HS-5 (cell line): ENCODE measurements at regions not wholly inside any gene's neighbourhood (a gene's known extent, or its start where the extent isn't known, plus 50 kb on each side); places are given as distances from the start of the nearest gene placed in this dataset.

Experiments used
- DNase-seq: peaks from one replicate; pipeline ENCODE4 v3.0.0-alpha.2; 2012; ENCODE audit warnings: low read depth

DNA sequence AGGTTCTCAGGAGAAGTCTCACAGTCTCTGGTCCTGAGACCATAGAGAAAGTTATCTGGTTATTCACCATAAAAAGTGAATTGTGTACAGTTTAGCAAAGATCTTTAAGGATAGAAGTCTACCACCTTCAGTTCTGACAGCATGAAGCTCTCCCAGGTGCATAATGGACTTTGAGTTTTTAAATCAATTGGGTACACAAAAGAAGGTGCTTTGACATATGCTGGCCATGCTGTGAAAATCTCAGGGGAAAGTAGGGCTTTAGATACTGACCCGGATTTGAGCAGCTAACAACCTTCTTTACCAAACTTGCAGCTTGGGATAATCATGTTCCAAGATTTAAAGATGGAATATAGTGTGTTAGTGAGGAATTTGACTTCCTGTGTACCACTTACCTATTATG is 264.2 kb downstream of the ZSWIM6 start:
- no peak for DNase-seq

DNA sequence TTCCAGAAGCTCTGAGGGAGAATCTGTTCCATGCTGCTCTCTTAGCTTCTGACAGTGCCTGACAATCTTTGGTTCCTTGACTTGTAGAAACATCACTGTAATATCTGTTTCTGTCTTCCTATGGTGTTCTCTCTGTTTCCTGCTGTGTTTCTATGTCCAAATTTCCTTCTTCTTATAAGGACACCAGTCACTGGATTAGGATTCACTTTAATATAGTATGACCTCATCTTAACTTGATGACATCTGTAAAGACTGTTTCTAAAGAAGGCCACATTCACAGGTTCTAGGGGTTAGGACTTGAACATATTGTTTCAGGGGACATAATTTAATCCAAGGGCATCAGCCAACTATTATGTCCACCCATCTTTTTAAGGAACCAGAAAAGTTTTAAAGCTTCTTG is 265.6 kb downstream of the ZSWIM6 start:
- no peak for DNase-seq

DNA sequence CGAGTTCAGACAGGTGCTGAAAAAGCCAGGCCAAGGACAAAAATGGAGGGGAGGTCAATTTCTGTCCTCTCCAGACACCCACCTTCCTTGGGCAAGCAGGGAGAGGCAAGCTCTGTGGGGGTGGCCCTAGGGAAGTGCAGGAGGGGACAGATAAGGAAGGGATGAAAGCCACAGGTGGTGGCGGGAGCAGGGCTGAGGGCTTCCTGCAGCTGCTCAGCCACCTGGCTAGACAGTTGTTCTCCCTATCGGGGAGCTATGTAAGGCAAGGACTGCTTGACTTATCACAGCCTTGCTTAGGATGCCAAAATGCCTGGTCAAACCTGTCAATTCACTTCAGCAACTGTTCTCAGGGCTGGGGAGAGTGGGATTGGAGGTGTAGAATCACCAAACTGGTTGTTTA is 266.1 kb downstream of the ZSWIM6 start:
- DNase-seq = no peak

DNA sequence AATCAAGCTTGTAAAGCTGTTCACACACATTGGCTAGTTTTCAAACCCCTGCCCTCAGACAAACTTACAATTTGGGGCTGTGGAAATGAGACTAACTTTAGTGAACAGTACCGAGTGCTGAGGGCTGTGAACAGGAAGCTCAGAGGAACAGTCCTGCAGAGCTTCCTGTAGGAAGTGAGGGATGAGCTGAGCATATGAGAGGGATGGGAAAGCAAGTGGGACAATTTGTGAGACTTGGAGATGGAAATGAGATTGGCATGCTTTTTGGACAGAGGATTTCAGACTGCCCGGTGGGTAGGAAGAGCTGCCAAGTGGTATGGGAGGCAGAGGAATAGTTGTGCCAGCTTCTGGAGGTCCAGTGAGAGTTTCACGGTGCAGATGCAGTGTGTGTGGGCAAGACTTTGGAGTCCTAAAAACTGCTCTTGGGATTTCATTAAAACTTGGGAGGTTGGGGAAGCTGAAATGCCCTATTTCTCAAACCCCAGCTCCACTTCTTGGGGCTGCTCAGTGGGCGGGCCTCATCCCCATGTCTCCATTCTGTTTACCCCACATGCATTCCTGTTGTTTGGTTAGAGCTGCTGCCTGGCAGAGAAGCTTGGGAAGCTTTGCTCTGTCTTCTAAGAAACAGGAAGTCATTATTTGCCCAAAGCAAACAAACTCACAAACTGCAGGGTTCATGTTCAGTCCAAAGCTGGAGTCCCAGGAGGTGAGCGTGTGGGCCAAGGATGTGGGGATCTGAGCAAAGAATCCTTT is 267.5 kb downstream of the ZSWIM6 start:
- DNase-seq = no peak

DNA sequence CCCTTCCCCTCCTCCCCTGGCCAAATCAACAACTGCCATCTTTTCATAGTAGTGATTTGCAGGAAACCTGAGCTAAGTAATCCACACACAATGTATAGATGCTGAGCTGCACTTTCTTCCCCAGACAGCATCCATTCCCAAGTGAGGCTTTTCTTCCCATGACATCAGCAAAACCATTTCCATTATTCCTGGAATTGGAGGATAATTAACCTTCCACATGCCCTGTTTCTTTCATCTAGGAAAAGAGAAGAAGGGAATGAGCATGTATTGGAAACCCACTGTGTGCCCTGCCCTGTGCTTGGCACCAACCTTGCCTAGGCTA is 268.0 kb downstream of the ZSWIM6 start:
- no peak for DNase-seq

DNA sequence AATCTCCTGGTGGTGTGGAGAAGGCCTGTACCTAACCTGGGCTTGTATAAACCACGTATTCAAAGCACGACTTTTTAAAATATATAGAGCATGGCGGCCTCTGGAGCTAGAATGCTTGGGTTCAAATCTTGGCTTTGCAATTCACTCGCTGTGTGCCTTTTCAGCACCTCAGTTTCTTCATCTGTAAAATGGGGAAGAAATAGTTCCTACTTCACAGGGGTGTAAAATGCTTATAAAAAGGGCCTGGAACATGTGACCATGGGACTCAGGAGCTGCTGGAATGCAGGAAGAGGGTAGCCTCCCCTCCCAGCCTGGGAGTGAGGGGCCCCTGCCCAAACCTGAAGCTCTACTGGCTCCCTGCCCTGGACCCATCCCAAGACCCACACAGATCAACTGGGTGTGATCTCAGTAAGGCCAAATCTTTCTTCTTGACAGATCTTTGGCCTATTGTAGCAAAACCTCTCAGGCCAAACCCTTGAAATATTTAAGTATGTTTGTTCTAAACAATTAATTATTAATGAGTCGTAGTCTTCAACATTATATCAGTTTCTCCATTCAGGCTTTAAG is 269.0 kb downstream of the ZSWIM6 start:
- DNase-seq = no peak

DNA sequence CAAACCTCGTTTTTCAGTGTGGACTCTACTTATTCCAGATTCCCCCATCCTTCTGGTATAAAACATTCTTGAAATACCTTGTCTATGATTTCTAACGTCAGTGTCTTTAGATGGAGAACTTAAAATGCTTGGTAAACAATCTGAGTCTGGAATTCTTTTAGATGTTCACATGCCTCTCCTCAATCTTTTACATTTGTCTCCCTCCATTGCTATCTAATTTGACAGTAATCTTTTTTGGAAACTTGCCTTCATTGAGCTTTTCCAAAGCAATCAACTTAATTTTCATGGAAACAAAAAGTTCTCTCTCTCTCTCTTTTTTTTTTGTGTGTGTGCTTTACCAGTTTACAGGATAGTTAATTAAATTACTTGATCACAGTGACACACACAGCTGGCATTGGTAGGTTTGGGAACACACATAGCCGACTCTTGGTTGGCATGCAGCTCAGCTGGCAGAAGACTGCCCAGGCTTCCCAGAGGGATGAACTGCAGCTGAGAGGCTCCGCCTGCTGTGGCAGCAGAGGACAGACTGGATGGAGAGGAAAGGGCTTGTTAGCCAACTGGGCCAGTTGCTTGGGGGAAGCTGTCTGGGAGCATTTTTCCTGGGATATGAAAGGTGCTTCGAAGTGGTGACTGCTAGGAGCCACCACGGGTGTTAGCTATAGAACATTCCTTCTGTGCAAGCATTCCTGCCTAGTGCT is 271.3 kb downstream of the ZSWIM6 start:
- DNase-seq = no peak

DNA sequence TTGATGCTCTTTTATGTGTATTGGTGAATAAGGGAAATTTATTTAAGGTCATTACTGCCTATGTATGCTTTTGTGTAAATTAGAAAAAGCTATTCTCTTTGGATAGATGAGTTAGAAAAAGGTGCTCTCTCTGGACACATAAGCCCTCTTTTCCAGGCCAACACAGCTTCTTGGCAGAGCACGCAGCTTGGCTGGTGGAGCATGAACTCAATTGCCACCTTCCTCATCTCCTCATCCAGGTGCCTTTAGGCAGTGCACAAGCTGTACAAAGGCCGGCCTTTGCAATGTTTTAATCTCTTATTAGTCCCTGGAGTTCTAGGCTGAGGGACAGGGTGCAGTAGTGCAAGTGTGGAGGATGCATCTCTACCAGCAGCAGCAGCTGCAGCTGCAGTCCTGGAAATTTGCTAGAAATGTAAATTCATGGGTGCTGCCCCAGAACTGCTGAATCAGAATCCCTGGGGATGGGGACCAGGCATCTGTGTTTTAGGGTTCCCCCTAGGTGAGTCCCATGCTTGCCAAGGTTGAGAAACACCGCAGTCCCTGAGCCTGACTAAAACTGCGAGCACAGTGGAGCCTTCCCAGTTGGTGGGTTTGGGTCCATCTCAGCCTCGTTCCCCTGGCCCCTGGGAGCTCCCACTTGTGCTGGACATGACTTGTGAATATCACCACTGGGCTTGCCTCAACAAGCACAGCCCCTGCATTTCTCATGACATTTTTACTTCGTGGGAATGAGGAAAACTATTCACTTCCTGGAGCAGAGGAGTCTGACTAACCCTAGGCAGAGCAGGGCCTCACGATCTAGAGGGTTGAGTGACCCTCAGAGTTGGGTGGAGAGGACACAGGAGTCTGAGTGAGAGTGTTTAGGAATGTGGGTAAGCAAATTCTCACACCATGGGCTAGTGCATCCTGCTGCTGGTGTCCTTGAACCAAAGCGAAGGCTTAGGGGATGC is 272.3 kb downstream of the ZSWIM6 start:
- DNase-seq = no peak

DNA sequence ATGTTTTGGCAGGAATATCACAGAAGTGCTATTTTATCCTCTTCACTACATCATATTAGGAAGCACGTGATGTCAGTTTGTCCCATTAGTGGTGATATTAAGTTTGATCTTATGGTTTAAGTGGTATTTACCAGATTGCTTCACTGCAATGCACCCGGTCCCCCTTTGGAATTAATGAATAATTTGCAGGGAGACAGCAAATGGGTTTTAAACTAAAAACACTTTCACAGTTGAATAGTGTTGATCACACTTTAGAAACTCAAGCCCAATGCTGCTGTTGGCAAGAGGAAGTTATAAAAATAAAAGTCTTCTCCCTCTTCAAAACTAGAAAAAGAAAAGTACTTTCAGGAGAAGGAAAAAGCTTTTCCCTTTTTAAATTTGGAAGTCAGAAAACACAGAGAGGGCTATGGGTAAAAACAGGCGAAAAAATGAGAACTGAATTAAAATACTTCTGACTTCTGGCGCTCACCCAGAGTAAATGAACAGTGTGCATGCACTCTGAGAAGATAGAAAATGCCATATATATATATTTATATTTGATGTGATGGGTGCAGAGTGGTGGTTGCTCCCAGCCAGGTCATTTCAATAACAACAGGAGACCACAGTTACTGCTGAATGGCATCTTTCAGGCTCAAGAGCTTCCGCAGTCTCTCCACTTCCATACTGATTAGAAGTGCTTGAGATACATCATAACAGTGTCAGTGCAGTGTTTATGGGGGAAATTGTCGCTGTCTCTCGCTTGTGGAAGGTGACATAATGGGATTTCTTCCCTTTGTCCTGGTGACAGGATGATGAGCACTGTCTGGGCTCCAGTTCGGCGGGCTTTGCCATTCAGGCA is 278.0 kb downstream of the ZSWIM6 start:
- DNase-seq = no peak

DNA sequence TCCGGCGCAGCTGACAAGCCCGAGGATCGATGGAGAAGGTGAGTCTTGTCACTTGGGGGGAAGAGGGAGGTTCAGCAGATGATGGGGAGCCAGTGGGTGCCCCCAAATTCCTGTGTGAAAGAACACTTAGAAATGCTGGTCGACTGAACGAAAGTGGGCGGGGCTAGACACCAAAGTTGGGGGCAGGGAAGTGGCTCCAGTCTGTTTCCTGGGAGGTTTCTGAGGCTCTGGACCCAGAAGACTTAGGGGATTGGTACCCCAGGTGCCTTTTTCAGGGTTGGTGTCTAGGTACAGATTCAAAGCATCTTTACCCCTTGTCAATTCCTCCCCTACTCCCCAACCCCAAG is 278.6 kb downstream of the ZSWIM6 start:
- DNase-seq = no peak

DNA sequence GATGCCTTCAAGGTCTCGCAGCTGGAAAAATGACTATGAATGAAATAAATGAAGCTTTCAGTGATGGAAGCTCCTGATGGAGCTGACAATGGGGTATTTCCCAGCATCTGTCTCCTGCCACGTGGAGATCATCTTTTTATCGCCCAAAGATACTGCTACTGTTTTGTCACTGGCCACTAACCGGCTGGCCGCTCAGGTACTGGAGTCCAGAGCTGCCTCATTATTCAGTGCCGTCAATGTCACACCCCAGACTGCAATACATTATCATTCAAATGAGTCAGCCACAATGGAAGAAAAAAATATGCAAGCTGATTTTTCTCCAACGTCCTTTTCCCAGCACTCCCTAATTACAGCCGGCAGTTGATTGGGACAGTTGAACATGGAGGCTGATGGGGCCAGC is 280.4 kb downstream of the ZSWIM6 start:
- no peak for DNase-seq

DNA sequence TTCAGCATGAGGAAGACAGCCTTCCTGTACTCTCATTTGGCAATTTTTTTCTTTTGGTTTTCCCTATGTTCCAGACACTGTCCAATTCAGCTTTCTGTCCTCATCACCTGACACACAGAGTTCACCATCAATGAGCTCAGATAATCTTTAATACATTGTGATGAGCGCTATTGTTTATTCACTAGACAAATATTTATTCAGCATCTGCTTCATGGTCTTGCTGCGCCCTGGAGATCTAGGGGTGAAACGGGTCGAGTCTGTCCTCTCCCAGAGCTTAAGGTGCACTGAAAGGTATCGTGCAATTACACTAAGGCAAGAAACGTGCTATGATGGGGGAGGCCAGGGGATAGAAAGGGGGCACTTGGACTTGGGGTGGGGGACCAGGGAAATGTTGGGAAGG is 281.6 kb downstream of the ZSWIM6 start:
- no peak for DNase-seq

DNA sequence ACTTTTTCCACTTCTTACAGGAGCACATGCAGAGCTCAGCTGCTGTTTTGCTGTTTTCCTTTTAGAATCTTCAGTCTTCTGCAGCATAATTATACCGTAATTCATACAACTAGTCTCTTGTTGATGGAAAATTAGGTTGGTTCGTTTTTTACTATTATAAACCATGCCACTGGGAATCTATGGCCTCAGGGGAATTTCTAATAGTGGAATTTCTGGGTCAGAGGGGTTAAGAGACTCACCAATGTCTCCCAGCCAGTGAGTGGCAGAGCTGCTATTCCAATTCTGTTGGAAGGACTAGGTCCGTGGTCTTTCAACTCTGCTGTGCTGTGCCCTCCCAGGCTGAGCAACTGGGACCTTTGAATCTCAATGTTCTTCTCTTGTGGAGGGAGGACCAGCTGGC is 282.5 kb downstream of the ZSWIM6 start:
- no peak for DNase-seq

DNA sequence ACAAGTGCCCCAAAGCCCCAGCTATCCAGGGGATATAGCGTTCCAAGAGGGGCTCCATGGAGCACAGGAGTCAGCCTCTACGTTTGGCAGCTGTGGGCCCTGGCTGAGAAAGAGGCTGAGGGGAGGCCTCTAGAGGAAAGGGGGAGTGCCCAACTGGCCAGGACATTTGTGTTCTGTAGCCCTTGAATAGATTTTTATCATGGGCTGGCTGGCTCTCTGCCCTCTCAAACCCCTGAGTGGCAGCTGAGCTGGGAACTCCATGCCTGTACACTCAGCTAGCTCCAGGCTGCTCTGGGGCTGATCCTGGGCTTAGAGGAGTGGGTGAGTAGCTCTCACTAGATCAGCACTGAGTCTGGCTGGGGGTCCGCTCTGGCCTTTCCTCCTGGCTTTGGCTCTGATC is 285.0 kb downstream of the ZSWIM6 start:
- DNase-seq = no peak

DNA sequence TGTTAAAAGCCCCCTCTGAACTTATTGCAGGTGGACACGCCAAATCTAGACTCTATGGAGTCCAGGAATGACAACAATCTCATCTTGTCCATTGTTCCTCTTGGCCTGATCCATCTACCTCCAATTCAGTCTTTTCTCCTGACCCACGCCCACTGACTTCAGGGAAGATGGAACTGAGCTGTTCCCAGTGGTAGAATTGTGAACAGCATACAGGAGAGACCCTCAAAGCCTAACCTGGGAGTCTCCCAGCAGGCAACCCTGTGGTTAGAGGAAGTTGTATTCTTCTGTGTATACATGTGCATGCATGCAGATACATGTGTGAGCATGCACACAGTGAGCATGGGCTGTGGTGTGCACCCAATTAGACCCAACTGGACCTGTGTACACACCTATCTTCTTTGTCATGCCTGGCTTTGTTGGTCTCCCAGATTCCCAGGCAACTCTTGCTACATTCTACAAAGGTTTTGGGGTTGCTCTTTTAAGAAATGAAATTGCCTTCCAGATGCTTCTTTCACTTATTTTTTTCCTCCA is 286.0 kb downstream of the ZSWIM6 start:
- no peak for DNase-seq

DNA sequence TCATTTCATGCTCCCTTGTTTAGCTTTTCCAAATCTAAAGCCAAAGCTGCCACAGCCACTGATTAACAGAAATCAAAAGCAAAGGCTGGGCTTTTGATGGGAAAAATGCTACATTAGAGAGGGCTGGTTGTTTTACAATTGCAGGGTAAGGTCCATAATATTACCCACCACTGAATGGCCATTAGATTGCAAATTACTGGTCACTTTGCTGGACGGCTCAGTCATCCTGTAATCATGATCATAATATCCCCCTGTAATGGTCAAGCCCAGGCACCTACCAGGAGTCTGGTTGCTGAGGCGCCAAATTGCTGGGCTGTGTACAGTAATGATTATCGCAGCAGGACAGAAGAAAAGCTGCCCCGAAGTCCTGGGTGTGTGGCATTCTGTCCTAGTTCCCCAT is 286.5 kb downstream of the ZSWIM6 start:
- no peak for DNase-seq

DNA sequence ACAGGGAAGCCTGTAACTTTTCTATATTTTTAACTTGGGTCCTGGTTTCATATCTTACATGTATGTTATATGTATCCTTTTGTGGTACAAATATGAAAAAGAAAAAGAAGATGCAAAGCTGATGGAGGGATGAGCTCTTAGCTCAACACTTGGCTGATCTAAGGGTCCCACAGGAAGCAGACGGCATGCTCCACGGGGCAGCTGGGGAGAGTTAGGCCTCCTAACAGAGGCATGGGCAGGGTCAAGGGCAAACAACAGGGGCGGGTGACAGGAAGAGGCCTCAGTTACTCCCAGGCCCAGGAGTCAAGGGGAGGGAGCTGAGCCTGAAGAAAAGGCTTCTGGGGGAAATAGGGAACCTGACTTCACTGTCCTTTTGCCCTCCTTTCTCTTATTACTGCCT is 287.2 kb downstream of the ZSWIM6 start:
- no peak for DNase-seq

DNA sequence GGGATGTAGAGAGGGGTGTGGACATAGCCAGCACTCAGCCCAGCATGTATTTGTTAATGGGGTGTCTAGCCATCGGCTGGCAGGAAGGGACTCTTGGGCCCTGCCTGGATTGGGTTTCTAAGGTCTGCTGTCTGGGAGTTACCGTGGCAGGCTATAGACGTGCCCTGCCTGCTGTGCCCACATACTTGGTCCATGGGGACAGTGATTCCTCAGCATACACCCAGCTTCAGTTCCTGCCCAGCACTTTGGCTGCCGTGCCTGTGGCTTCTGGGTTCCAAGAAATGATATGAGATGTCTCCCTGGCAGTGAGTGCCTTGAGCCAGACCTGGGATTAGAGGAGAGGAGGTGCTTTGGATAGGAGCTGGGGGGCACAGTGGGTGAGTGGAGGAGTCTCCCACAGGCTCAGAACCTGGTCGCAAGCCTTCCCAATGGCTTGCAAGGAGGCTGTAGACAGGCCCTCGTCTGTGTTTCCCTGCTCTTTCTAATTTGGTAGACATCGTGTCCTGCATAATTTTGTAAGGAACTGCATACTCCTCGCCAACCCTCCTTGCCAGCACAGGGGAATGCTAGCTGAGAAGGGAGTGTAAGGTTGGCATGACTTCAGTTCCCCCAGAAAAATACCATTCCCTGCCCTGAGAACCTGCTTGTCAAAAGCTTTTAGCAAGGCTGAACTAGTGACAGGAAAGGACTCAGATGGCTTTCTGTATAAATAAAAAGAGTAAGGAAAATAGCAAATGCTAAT is 287.9 kb downstream of the ZSWIM6 start:
- DNase-seq = no peak

DNA sequence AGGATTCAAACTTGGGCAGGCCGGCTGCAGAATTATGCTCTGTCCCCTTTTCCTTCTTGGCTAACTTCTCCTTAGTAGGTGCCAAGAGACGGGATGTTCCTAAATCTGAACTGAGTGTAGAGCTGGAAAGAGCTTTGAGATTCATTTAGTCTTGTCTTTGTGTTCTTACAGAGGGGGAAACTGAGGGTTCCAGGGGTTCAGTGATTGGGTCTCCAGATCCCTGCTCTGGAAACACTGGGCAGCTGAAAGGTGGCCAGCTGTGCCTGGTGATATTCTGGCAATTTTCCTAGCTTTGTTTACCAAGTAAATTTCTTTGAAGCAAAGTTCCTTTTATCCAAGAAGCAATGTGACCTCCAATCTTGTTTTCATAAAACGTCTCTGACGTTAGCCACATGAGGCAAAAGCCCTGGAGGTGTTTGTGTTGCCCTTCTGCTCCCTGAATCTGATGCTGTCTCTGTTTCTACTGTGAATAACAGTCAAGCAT is 288.7 kb downstream of the ZSWIM6 start:
- DNase-seq = no peak

DNA sequence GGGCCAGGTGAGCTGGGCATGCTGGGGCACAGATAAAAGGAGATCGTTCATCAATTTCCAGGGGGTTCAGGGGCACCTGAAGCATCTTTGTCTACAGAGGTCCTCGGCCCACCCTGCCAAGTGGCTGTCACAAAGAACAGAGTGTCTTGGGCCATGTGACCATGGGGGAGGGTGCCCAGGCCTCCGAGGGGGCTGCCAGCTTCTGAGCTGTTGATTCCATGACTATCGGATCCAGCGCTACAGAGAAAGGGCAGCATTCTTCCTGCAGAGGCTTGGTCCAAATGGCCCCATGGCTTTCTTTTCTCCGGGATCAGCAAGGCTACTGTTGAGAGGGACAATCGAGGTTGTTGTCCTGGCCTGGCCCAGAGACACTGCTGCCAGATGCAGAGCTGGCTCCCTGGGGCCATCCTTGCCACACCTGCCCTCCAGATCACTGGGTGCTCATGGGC is 289.2 kb downstream of the ZSWIM6 start:
- no peak for DNase-seq

DNA sequence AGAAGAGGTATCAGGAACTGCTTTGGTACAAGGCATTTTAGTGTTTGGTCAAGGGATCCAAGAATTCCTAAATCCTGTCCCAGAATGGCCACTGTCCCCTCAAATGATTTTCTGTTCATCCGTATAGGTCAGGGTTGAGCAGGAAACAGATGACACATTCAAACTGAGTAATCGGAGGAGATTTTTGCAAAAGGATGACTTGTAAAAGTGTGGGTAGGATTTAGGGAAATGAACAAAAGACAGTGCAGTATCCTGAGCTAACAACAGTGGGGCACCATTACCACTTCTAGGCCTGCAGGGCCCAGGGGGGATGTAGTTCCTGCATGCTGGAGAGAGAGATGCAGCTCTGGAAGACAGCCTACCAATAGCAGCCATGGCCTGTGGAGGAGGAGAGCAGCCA is 290.1 kb downstream of the ZSWIM6 start:
- no peak for DNase-seq
